ENCODE measurements at regions not wholly inside any gene's neighbourhood (a gene's known extent, or its start where the extent isn't known, plus 50 kb on each side); places are given as distances from the start of the nearest gene placed in this dataset.

DNA sequence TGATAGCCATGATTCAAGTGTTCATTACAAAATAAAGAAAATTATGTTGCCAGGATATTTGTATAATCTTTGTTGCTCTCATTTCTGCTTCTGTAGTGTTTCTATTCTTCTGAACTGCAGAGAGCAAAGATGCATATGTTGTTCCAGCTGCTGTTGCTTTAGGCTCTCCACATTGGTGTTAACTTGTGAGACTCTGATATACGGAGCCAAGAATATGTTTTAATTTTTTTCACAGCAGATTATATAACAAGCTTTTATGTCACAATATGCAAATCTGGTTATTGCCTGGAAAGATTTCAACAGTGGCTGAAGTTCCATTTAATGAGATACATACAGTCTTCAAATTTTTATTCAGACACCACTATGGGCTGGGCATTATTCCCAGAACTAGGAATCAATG lies 655.0 kb downstream of the GRXCR1 start:
- H3K4ac ChIP-seq (ENCODE audit: low read depth, low read length): no peak overlapping the region
- H2BK120ac ChIP-seq (ENCODE audit: insufficient read depth, low read length, poor library complexity): no peak overlapping the region
- H4K91ac ChIP-seq (ENCODE audit: low read depth, low read length): no peak overlapping the region
- WGBS (ENCODE audit: extremely low coverage, insufficient coverage, insufficient read length): no CpG with 5 or more reads among the region's 1 CpG
- no peak overlapping the region for H2BK5ac ChIP-seq (ENCODE audit: low read depth, low read length, poor library complexity)
- peaks cover 7% of the 10 kb centered on the region for H3K9me3 ChIP-seq (ENCODE audit: insufficient read depth, low read depth, low read length)
- H4K12ac ChIP-seq (ENCODE audit: low read depth, low read length): no peak overlapping the region
- no peak overlapping the region for H2AFZ ChIP-seq (ENCODE audit: insufficient read depth, low read length, poor library complexity)
- no peaks in the 10 kb centered on the region for H3K27me3 ChIP-seq (ENCODE audit: insufficient read depth, low read length)
- H3K4me1 ChIP-seq (ENCODE audit: control insufficient read depth in 1 of 2, insufficient read depth in 2 of 2, low read length in 2 of 2): no peaks in the 10 kb centered on the region
- no peak overlapping the region for H2AK5ac ChIP-seq (ENCODE audit: low read length)
- H4K8ac ChIP-seq (ENCODE audit: low read depth, low read length): no peak overlapping the region
- no peak overlapping the region for H3K27ac ChIP-seq (ENCODE audit: low read depth, low read length)
- no peak overlapping the region for H3K14ac ChIP-seq (ENCODE audit: low read length)
- H3K23ac ChIP-seq (ENCODE audit: low read length): no peak overlapping the region
- H3K4me2 ChIP-seq (ENCODE audit: low read length): no peak overlapping the region
- H3K79me1 ChIP-seq (ENCODE audit: low read length): no peaks in the 10 kb centered on the region
- H2BK12ac ChIP-seq (ENCODE audit: low read length): no peak overlapping the region
- no peaks in the 10 kb centered on the region for H3K36me3 ChIP-seq (ENCODE audit: control insufficient read depth in 1 of 2, insufficient read depth in 2 of 2, low read length in 2 of 2)
- H3K9ac ChIP-seq (ENCODE audit: low read length): no peak overlapping the region
- no peak for DNase-seq
- H3K4me3 ChIP-seq (ENCODE audit: low read depth, low read length): no peak overlapping the region
- no peak overlapping the region for H3K18ac ChIP-seq (ENCODE audit: low read length)
- no peaks in the 10 kb centered on the region for H3K79me2 ChIP-seq (ENCODE audit: control insufficient read depth, insufficient read depth, low read length, poor library complexity)

DNA sequence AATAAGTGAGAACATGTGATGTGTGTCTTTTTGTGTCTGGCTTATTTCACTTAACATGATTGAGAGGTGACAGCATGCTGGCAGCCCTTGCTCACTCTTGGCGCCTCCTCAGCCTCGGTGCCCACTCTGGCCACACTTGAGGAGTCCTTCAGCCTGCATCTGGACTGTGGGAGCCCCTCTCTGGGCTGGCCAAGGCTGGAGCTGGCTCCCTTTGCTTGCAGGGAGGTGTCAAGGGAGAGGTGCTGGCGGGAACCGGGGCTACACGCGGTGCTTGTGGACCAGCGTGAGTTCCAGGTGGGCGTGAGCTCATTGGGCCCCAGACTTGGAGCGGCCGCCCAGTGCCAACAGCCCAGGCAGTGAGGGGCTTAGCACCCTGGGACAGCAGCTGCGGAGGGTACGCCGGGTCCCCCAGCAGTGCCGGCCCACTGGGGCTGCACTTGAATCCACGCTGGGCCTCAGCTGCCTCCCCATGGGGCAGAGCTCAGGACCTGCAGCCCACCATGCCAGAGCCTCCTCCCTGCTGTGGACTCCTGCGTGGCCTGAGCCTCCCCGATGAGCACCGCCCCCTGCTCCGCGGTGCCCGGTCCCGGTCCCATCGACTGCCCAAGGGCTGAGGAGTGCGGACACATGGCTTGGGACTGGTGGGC lies 658.6 kb downstream of the GRXCR1 start:
- no peaks in the 10 kb centered on the region for H3K27me3 ChIP-seq (ENCODE audit: insufficient read depth, low read length)
- no peak overlapping the region for H3K4ac ChIP-seq (ENCODE audit: low read depth, low read length)
- H4K8ac ChIP-seq (ENCODE audit: low read depth, low read length): no peak overlapping the region
- no peaks in the 10 kb centered on the region for H3K36me3 ChIP-seq (ENCODE audit: control insufficient read depth in 1 of 2, insufficient read depth in 2 of 2, low read length in 2 of 2)
- H3K18ac ChIP-seq (ENCODE audit: low read length): no peak overlapping the region
- H3K14ac ChIP-seq (ENCODE audit: low read length): no peak overlapping the region
- no peak overlapping the region for H3K27ac ChIP-seq (ENCODE audit: low read depth, low read length)
- no peak overlapping the region for H2BK5ac ChIP-seq (ENCODE audit: low read depth, low read length, poor library complexity)
- no peak for DNase-seq
- no peaks in the 10 kb centered on the region for H3K79me1 ChIP-seq (ENCODE audit: low read length)
- no peak overlapping the region for H3K4me3 ChIP-seq (ENCODE audit: low read depth, low read length)
- no peaks in the 10 kb centered on the region for H3K4me1 ChIP-seq (ENCODE audit: control insufficient read depth in 1 of 2, insufficient read depth in 2 of 2, low read length in 2 of 2)
- H4K12ac ChIP-seq (ENCODE audit: low read depth, low read length): no peak overlapping the region
- H2AK5ac ChIP-seq (ENCODE audit: low read length): no peak overlapping the region
- H2BK120ac ChIP-seq (ENCODE audit: insufficient read depth, low read length, poor library complexity): no peak overlapping the region
- no peak overlapping the region for H3K9ac ChIP-seq (ENCODE audit: low read length)
- H3K23ac ChIP-seq (ENCODE audit: low read length): no peak overlapping the region
- no peaks in the 10 kb centered on the region for H3K79me2 ChIP-seq (ENCODE audit: control insufficient read depth, insufficient read depth, low read length, poor library complexity)
- H3K4me2 ChIP-seq (ENCODE audit: low read length): no peak overlapping the region
- no peak overlapping the region for H2AFZ ChIP-seq (ENCODE audit: insufficient read depth, low read length, poor library complexity)
- H4K91ac ChIP-seq (ENCODE audit: low read depth, low read length): no peak overlapping the region
- no CpG with 5 or more reads among the region's 24 CpGs for WGBS (ENCODE audit: extremely low coverage, insufficient coverage, insufficient read length)
- H2BK12ac ChIP-seq (ENCODE audit: low read length): no peak overlapping the region
- peaks cover 14% of the 10 kb centered on the region for H3K9me3 ChIP-seq (ENCODE audit: insufficient read depth, low read depth, low read length)

DNA sequence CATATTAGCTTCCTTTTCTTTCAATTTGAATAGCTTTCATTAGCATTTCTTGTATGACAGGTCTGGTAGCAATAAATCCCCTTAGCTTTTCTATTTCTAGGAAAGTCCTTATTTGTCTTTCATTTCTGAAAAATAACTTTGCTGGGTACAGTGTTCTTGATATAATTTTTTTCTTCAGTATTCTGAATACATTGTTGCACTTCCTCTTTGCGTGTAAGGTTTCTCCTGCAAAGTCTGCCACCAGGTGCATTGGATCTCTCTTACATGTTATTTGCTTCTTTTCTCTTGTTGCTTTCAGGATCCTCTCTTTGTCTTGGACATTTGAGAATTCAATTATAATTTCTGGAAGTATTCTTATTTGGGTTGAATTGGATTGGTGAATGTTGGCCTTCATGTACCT lies 663.7 kb downstream of the GRXCR1 start:
- Histone ChIP-seq H3K36me3 (ENCODE audit: control insufficient read depth in 1 of 2, insufficient read depth in 2 of 2, low read length in 2 of 2) (no peaks in the 10 kb centered on the region), H2BK5ac (ENCODE audit: low read depth, low read length, poor library complexity) (no peak overlapping the region), H3K23ac (ENCODE audit: low read length) (no peak overlapping the region), H3K79me1 (ENCODE audit: low read length) (no peaks in the 10 kb centered on the region), H3K27me3 (ENCODE audit: insufficient read depth, low read length) (no peaks in the 10 kb centered on the region), H3K18ac (ENCODE audit: low read length) (no peak overlapping the region), H2BK12ac (ENCODE audit: low read length) (no peak overlapping the region), H2BK120ac (ENCODE audit: insufficient read depth, low read length, poor library complexity) (no peak overlapping the region), H3K9me3 (ENCODE audit: insufficient read depth, low read depth, low read length) (peaks cover 10% of the 10 kb centered on the region), H3K4ac (ENCODE audit: low read depth, low read length) (no peak overlapping the region), H2AFZ (ENCODE audit: insufficient read depth, low read length, poor library complexity) (no peak overlapping the region), H3K27ac (ENCODE audit: low read depth, low read length) (no peak overlapping the region), H4K8ac (ENCODE audit: low read depth, low read length) (no peak overlapping the region), H3K79me2 (ENCODE audit: control insufficient read depth, insufficient read depth, low read length, poor library complexity) (no peaks in the 10 kb centered on the region), H3K4me1 (ENCODE audit: control insufficient read depth in 1 of 2, insufficient read depth in 2 of 2, low read length in 2 of 2) (no peaks in the 10 kb centered on the region), H2AK5ac (ENCODE audit: low read length) (no peak overlapping the region), H4K12ac (ENCODE audit: low read depth, low read length) (no peak overlapping the region), H3K4me2 (ENCODE audit: low read length) (no peak overlapping the region), H3K4me3 (ENCODE audit: low read depth, low read length) (no peak overlapping the region), H3K14ac (ENCODE audit: low read length) (no peak overlapping the region), H4K91ac (ENCODE audit: low read depth, low read length) (no peak overlapping the region), H3K9ac (ENCODE audit: low read length) (no peak overlapping the region)
- WGBS (ENCODE audit: extremely low coverage, insufficient coverage, insufficient read length): no CpG with 5 or more reads among the region's 1 CpG
- no peak for DNase-seq

DNA sequence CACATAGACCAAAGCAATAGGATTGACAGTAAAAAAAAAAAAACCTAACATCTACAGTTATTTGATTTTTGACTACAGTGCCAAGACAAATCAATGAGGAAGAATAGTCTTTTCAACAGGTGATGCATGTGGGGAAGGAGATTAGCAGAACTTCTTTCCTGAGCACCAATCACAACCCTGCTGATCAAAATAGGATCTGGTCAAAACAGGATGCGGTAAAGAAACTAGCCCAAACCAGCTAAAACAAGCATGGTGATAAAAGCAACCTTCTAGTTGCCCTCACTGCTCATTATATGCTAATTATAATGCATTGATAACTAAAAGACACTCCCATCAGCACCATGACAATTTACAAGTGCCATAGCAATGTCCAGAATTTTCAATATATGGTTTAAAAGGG lies 667.5 kb downstream of the GRXCR1 start:
- Histone ChIP-seq H3K79me1 (ENCODE audit: low read length) (no peaks in the 10 kb centered on the region), H3K4ac (ENCODE audit: low read depth, low read length) (no peak overlapping the region), H4K8ac (ENCODE audit: low read depth, low read length) (no peak overlapping the region), H3K14ac (ENCODE audit: low read length) (no peak overlapping the region), H3K23ac (ENCODE audit: low read length) (no peak overlapping the region), H3K36me3 (ENCODE audit: control insufficient read depth in 1 of 2, insufficient read depth in 2 of 2, low read length in 2 of 2) (no peaks in the 10 kb centered on the region), H3K9ac (ENCODE audit: low read length) (no peak overlapping the region), H2AFZ (ENCODE audit: insufficient read depth, low read length, poor library complexity) (no peak overlapping the region), H2AK5ac (ENCODE audit: low read length) (no peak overlapping the region), H3K4me2 (ENCODE audit: low read length) (no peak overlapping the region), H3K4me3 (ENCODE audit: low read depth, low read length) (no peak overlapping the region), H4K12ac (ENCODE audit: low read depth, low read length) (no peak overlapping the region), H3K79me2 (ENCODE audit: control insufficient read depth, insufficient read depth, low read length, poor library complexity) (no peaks in the 10 kb centered on the region), H2BK12ac (ENCODE audit: low read length) (no peak overlapping the region), H2BK5ac (ENCODE audit: low read depth, low read length, poor library complexity) (no peak overlapping the region), H3K9me3 (ENCODE audit: insufficient read depth, low read depth, low read length) (no peaks in the 10 kb centered on the region), H3K27ac (ENCODE audit: low read depth, low read length) (no peak overlapping the region), H3K18ac (ENCODE audit: low read length) (no peak overlapping the region), H4K91ac (ENCODE audit: low read depth, low read length) (no peak overlapping the region), H2BK120ac (ENCODE audit: insufficient read depth, low read length, poor library complexity) (no peak overlapping the region), H3K4me1 (ENCODE audit: control insufficient read depth in 1 of 2, insufficient read depth in 2 of 2, low read length in 2 of 2) (no peaks in the 10 kb centered on the region), H3K27me3 (ENCODE audit: insufficient read depth, low read length) (no peaks in the 10 kb centered on the region)
- DNase-seq: no peak
- no CpG with 5 or more reads among the region's 1 CpG for WGBS (ENCODE audit: extremely low coverage, insufficient coverage, insufficient read length)

All from trophoblast cell (in vitro differentiated cells and primary cell).